ENCODE measurements at regions not wholly inside any gene's neighbourhood (a gene's known extent, or its start where the extent isn't known, plus 50 kb on each side); places are given as distances from the start of the nearest gene placed in this dataset.

GRCh38 chr12:105721051-105721825, 390.7 kb downstream of the C12orf75 start:
- no peak for TF ChIP-seq POLR2A (IDR thresholded peaks at IDR 0.05)
- no peak for TF ChIP-seq POLR2AphosphoS5 (IDR thresholded peaks at IDR 0.05; ENCODE audit: insufficient read depth in 1 of 2, low read depth in 1 of 2)
